H9 (cell line): ENCODE measurements at regions not wholly inside any gene's neighbourhood (a gene's known extent, or its start where the extent isn't known, plus 50 kb on each side); places are given as distances from the start of the nearest gene placed in this dataset.

Source experiments
- DNase-seq: peaks from one replicate; pipeline ENCODE4 v3.0.0-alpha.2; 2017
- H2AFZ ChIP-seq: one replicate; pipeline ENCODE4 v1.6.1; 2013; ENCODE audit warnings: mild to moderate bottlenecking, low read length, control low read depth, moderate library complexity
- H2AK5ac ChIP-seq: 2 replicates; pipeline ENCODE4 v1.6.1; 2013; ENCODE audit warnings: low read length, control low read depth, mixed read lengths; ENCODE audit not compliant: insufficient read length
- H2BK120ac ChIP-seq: one replicate; pipeline ENCODE4 v1.6.1; 2013; ENCODE audit warnings: low read depth, mild to moderate bottlenecking, low read length, control low read depth, inconsistent platforms; ENCODE audit not compliant: poor library complexity, severe bottlenecking
- H2BK12ac ChIP-seq: 2 replicates; pipeline ENCODE4 v1.6.1; 2013; ENCODE audit warnings: low read length, control low read depth, mixed read lengths, low read depth; ENCODE audit not compliant: insufficient read length
- H2BK15ac ChIP-seq: 2 replicates; pipeline ENCODE4 v1.6.1; 2013; ENCODE audit warnings: low read depth, low read length, control low read depth
- H2BK20ac ChIP-seq: one replicate; pipeline ENCODE4 v1.6.1; 2013; ENCODE audit warnings: low read depth, mild to moderate bottlenecking, low read length, control low read depth, inconsistent platforms; ENCODE audit not compliant: poor library complexity, severe bottlenecking
- H2BK5ac ChIP-seq: 2 replicates; pipeline ENCODE4 v1.6.1; 2013; ENCODE audit warnings: low read length, control low read depth, mixed read lengths; ENCODE audit not compliant: insufficient read length
- H3K14ac ChIP-seq: 2 replicates; pipeline ENCODE4 v1.6.1; 2013; ENCODE audit warnings: low read length, control low read depth; ENCODE audit not compliant: insufficient read depth
- H3K18ac ChIP-seq: 2 replicates; pipeline ENCODE4 v1.6.1; 2013; ENCODE audit warnings: low read depth, mild to moderate bottlenecking, mixed read lengths, low read length, control low read depth; ENCODE audit not compliant: insufficient read length
- H3K23ac ChIP-seq: 2 replicates; pipeline ENCODE4 v1.6.1; 2013; ENCODE audit warnings: low read length, control low read depth, mixed read lengths, low read depth; ENCODE audit not compliant: insufficient read length
- H3K23me2 ChIP-seq: 2 replicates; pipeline ENCODE4 v1.6.1; 2013; ENCODE audit warnings: low read depth, mild to moderate bottlenecking, mixed read lengths, low read length, control low read depth; ENCODE audit not compliant: insufficient read length, poor library complexity, severe bottlenecking
- H3K27ac ChIP-seq: 2 replicates; pipeline ENCODE4 v1.5.1; 2013; ENCODE audit warnings: low read length, control low read depth, mixed read lengths, low read depth; ENCODE audit not compliant: insufficient read length
- H3K27me3 ChIP-seq: 2 replicates; pipeline ENCODE4 v1.6.1; 2013; ENCODE audit warnings: low read length, control low read depth, inconsistent platforms; ENCODE audit not compliant: insufficient read depth
- H3K4ac ChIP-seq: 2 replicates; pipeline ENCODE4 v1.6.1; 2013; ENCODE audit warnings: low read depth, mild to moderate bottlenecking, control low read depth, inconsistent platforms, low read length, moderate library complexity
- H3K4me1 ChIP-seq: 2 replicates; pipeline ENCODE4 v1.6.1; 2013; ENCODE audit warnings: low read length, control low read depth, inconsistent platforms; ENCODE audit not compliant: insufficient read depth
- H3K4me2 ChIP-seq: 2 replicates; pipeline ENCODE4 v1.6.1; 2013; ENCODE audit warnings: low read length, control low read depth, mixed read lengths; ENCODE audit not compliant: insufficient read length, insufficient read depth
- H3K56ac ChIP-seq: 2 replicates; pipeline ENCODE4 v1.6.1; 2013; ENCODE audit warnings: low read depth, mild to moderate bottlenecking, mixed read lengths, low read length, control low read depth; ENCODE audit not compliant: insufficient read length
- H3K79me1 ChIP-seq: 2 replicates; pipeline ENCODE4 v1.6.1; 2013; ENCODE audit warnings: low read depth, mild to moderate bottlenecking, moderate library complexity, low read length, control low read depth, inconsistent platforms; ENCODE audit not compliant: insufficient read depth, poor library complexity, severe bottlenecking
- H3K79me2 ChIP-seq: 2 replicates; pipeline ENCODE4 v1.6.1; 2013; ENCODE audit warnings: low read length, control low read depth, inconsistent platforms; ENCODE audit not compliant: insufficient read depth
- H3K9ac ChIP-seq: 2 replicates; pipeline ENCODE4 v1.6.1; 2013; ENCODE audit warnings: low read length, control low read depth, mixed read lengths; ENCODE audit not compliant: insufficient read length; ENCODE audit errors: extremely low read depth
- H3K9me3 ChIP-seq: one replicate; pipeline ENCODE4 v1.6.1; 2013; ENCODE audit warnings: low read depth, low read length, inconsistent platforms; ENCODE audit not compliant: control insufficient read depth
- H3T11ph ChIP-seq: one replicate; pipeline ENCODE4 v1.6.1; 2013; ENCODE audit warnings: mild to moderate bottlenecking, low read length, control low read depth, inconsistent platforms
- H4K20me1 ChIP-seq: one replicate; pipeline ENCODE4 v1.6.1; 2013; ENCODE audit not compliant: control insufficient read depth, insufficient read length, insufficient read depth
- H4K5ac ChIP-seq: 2 replicates; pipeline ENCODE4 v1.6.1; 2013; ENCODE audit warnings: low read depth, mild to moderate bottlenecking, mixed read lengths, low read length, control low read depth; ENCODE audit not compliant: insufficient read length
- H4K8ac ChIP-seq: replicated peaks from 2 replicates; pipeline ENCODE4 v1.6.1; 2013; ENCODE audit warnings: low read length, control low read depth, mixed read lengths, low read depth; ENCODE audit not compliant: insufficient read length
- H4K91ac ChIP-seq: 2 replicates; pipeline ENCODE4 v1.6.1; 2013; ENCODE audit warnings: low read depth, mild to moderate bottlenecking, moderate library complexity, mixed read lengths, low read length, control low read depth; ENCODE audit not compliant: insufficient read length
- H3K27ac Mint-ChIP-seq, 3 experiments: 2 replicates in 2 of 3; 3 replicates in 1 of 3; pipeline ENCODE4 v1.8.0; 2020 to 2021; ENCODE audit warnings: mixed read lengths in 3 of 3, mild to moderate bottlenecking in 1 of 3, moderate library complexity in 1 of 3
- H3K27me3 Mint-ChIP-seq: 2 replicates; pipeline ENCODE4 v1.8.0; 2021; ENCODE audit warnings: low read depth, mild to moderate bottlenecking, moderate library complexity, mixed read lengths
- H3K36me3 Mint-ChIP-seq, 3 experiments: 2 replicates in 2 of 3; 3 replicates in 1 of 3; pipeline ENCODE4 v1.8.0; 2020 to 2021; ENCODE audit warnings: low read depth in 3 of 3, mixed read lengths in 3 of 3; ENCODE audit not compliant: insufficient read depth in 1 of 3
- H3K4me1 Mint-ChIP-seq, 2 experiments: 2 replicates each; pipeline ENCODE4 v1.8.0; 2020; ENCODE audit warnings: mixed read lengths in 2 of 2
- H3K4me3 Mint-ChIP-seq, 2 experiments: 2 replicates in 1 of 2; 3 replicates in 1 of 2; pipeline ENCODE4 v1.8.0; 2020 to 2021; ENCODE audit warnings: mild to moderate bottlenecking in 2 of 2, mixed read lengths in 2 of 2, moderate library complexity in 1 of 2
- H3K9me3 Mint-ChIP-seq, 2 experiments: 2 replicates in 1 of 2; 3 replicates in 1 of 2; pipeline ENCODE4 v1.8.0; 2020; ENCODE audit warnings: mild to moderate bottlenecking in 2 of 2, mixed read lengths in 2 of 2, moderate library complexity in 1 of 2
- WGBS: extraction: QIAGEN DNeasy Blood & Tissue Kit; methylation state at CpG from one replicate; pipeline ENCODE4 v1.1.7; 2013; ENCODE audit warnings: missing lambda C conversion rate, low lambda C conversion rate, mixed read lengths; ENCODE audit not compliant: insufficient read length; ENCODE audit errors: extremely low coverage; 5-methylcytosine and 5-hydroxymethylcytosine counted together
- TF ChIP-seq, protein P1 (sequence below): fragments of 200-600 bp; sonication (generic); conservative IDR thresholded peaks from 3 replicates; pipeline ENCODE4 v1.8.0; 2021; ENCODE audit warnings: antibody characterized with exemption, mild to moderate bottlenecking

DNA sequence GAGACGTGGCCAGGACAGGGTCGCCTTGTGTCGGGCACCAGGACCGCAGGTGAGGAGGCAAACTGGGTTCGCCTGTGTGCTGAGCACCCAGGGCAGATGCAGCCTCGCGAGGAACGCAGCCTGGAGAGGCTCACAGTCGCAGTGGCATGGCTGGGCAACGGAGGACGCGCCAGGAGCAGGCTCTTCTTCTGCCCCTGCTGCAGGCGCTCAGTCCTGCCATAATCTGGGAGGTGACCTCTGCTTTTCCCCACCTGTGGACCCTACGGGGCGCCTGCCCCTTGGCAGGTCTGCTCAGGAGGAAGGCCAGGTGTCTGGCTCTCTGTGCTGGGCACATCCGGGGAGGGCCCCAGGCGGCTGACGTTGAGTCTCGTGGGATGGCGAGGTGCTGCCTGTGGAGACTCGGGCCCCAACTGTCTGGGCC is 1136.2 kb downstream of the BRD1 start:
- no peaks in the 10 kb centered on the region for H3K4me1 Mint-ChIP-seq
- Histone ChIP-seq H4K5ac (no peak overlapping the region), H3K79me2 (no peaks in the 10 kb centered on the region), H4K91ac (no peak overlapping the region), H3K9me3 (no peaks in the 10 kb centered on the region), H2AFZ (no peak overlapping the region), H4K8ac (no peak overlapping the region), H2BK15ac (no peak overlapping the region), H3K27me3 (no peaks in the 10 kb centered on the region), H3T11ph (no peak overlapping the region), H2BK120ac (no peak overlapping the region), H4K20me1 (no peaks in the 10 kb centered on the region), H3K56ac (no peak overlapping the region), H3K18ac (no peak overlapping the region), H3K79me1 (no peaks in the 10 kb centered on the region), H3K23me2 (no peaks in the 10 kb centered on the region), H3K4ac (no peak overlapping the region), H2BK5ac (no peak overlapping the region), H3K23ac (no peak overlapping the region), H3K14ac (no peak overlapping the region; the same call in 1 of the 2 replicates), H3K9ac (no peak overlapping the region), H3K4me2 (no peak overlapping the region), H3K4me1 (no peaks in the 10 kb centered on the region), H3K27ac (no peak overlapping the region), H2BK12ac (no peak overlapping the region), H2BK20ac (no peak overlapping the region), H2AK5ac (no peak overlapping the region)
- H3K4me3 Mint-ChIP-seq = no peak overlapping the region
- TF ChIP-seq, protein P1, sequence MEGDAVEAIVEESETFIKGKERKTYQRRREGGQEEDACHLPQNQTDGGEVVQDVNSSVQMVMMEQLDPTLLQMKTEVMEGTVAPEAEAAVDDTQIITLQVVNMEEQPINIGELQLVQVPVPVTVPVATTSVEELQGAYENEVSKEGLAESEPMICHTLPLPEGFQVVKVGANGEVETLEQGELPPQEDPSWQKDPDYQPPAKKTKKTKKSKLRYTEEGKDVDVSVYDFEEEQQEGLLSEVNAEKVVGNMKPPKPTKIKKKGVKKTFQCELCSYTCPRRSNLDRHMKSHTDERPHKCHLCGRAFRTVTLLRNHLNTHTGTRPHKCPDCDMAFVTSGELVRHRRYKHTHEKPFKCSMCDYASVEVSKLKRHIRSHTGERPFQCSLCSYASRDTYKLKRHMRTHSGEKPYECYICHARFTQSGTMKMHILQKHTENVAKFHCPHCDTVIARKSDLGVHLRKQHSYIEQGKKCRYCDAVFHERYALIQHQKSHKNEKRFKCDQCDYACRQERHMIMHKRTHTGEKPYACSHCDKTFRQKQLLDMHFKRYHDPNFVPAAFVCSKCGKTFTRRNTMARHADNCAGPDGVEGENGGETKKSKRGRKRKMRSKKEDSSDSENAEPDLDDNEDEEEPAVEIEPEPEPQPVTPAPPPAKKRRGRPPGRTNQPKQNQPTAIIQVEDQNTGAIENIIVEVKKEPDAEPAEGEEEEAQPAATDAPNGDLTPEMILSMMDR = no peak
- no peaks in the 10 kb centered on the region; a peak in 1 of 7 replicates for H3K36me3 Mint-ChIP-seq
- WGBS = no CpG with 5 or more reads among the region's 21 CpGs
- H3K27me3 Mint-ChIP-seq = no peaks in the 10 kb centered on the region
- no peak overlapping the region for H3K27ac Mint-ChIP-seq
- DNase-seq = no peak
- peaks cover 1 to 6% of the 10 kb centered on the region in 2 experiments; a peak in 3 of 5 replicates for H3K9me3 Mint-ChIP-seq
